UCSD-AML1 (cell line): ENCODE measurements at regions not wholly inside any gene's neighbourhood (a gene's known extent, or its start where the extent isn't known, plus 50 kb on each side); places are given as distances from the start of the nearest gene placed in this dataset.
"Not testable (repeated sequence)": the region's sequence is repeated elsewhere in the genome, so short reads cannot be mapped to it uniquely, and the experiment has no call there.

Source experiments
- DNase-seq: peaks from one replicate; lab custom pipeline; 2025; ENCODE audit not compliant: unreplicated experiment; lab: John Stamatoyannopoulos, UW

- DNase-seq, result no peak
Observed at GRCh38 chrX:64853424-64853823, 122.8 kb downstream of the ZC4H2 start.

- no peak for DNase-seq
Observed at GRCh38 chrX:64850371-64851082, 125.7 kb downstream of the ZC4H2 start.

- no peak for DNase-seq
Observed at GRCh38 chrX:64843224-64843623, 133.0 kb downstream of the ZC4H2 start.

- no peak for DNase-seq
Observed at GRCh38 chrX:64842492-64842891, 133.8 kb downstream of the ZC4H2 start.

GRCh38 chrX:64805683-64806082, 170.6 kb downstream of the ZC4H2 start:
- DNase-seq, result no peak

- no peak for DNase-seq
Observed at GRCh38 chrX:64792598-64793337, 183.5 kb downstream of the ZC4H2 start.

GRCh38 chrX:64782923-64783322, 193.3 kb downstream of the ZC4H2 start:
- no peak for DNase-seq

GRCh38 chrX:64758047-64758446, 218.2 kb downstream of the ZC4H2 start:
- DNase-seq, result no peak

GRCh38 chrX:64739792-64740378, 236.4 kb downstream of the ZC4H2 start:
- DNase-seq, result no peak

GRCh38 chrX:64698317-64698716, 277.9 kb downstream of the ZC4H2 start:
- no peak for DNase-seq

GRCh38 chrX:64695372-64695771, 280.9 kb downstream of the ZC4H2 start:
- DNase-seq, result not testable (repeated sequence)

GRCh38 chrX:64662876-64663275, 267.6 kb upstream of the MTMR8 start:
- DNase-seq, result no peak

- DNase-seq, result not testable (repeated sequence)
Observed at GRCh38 chrX:64657229-64657628, 262.0 kb upstream of the MTMR8 start.

GRCh38 chrX:64642482-64642881, 247.2 kb upstream of the MTMR8 start:
- DNase-seq, result peak; percentile 14
